ENCODE measurements at regions not wholly inside any gene's neighbourhood (a gene's known extent, or its start where the extent isn't known, plus 50 kb on each side); places are given as distances from the start of the nearest gene placed in this dataset.
"Not testable (repeated sequence)": the region's sequence is repeated elsewhere in the genome, so short reads cannot be mapped to it uniquely, and the experiment has no call there.

DNA sequence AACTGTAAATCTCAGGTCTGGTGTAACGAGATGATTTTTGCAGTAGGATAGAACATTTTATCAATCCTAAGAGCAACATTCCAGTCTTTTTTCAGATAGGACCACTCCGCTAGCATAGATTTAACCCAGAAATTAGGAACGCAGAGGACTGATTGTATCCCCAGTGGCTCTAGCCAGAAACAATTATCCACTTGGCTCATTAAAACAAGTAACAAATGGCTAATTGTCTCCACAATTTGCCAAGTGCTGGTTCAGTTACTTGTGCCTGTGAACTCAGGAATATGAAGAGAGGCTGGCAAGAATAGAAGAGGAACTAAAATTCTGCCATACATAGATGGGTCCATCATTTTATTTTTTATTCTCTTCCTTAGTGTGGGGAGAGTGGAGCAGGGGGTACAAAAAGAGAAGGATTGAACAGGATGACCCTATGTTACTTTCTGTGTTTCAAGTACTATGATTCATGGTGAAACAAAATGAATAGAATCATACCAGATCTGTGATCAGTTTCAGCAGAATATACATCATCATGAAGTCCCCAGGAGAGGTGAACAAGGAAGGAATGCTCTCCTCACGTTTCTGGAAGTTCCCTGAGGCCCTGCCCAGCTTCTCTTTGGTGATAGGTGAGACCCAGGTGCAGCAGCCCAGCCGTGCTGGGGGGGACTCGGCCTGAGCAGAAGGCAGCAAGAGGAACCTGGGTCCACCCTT, 121.6 kb downstream of the ARL4C start:
- in situ Hi-C loops (cut with MboI; ENCODE audit: low sequenced_read_pairs) = no loop called here

GRCh38 chr2:234374736-234375135, 122.1 kb downstream of the ARL4C start:
- in situ Hi-C loops (cut with MboI; ENCODE audit: low sequenced_read_pairs) = no loop called here

- in situ Hi-C loops (cut with MboI; ENCODE audit: low sequenced_read_pairs) = no loop called here
Measured at GRCh38 chr2:234374150-234374508, 122.8 kb downstream of the ARL4C start.

- in situ Hi-C loops (cut with MboI; ENCODE audit: low sequenced_read_pairs) = no loop called here
Measured at GRCh38 chr2:234373481-234374149, 123.3 kb downstream of the ARL4C start.

DNA sequence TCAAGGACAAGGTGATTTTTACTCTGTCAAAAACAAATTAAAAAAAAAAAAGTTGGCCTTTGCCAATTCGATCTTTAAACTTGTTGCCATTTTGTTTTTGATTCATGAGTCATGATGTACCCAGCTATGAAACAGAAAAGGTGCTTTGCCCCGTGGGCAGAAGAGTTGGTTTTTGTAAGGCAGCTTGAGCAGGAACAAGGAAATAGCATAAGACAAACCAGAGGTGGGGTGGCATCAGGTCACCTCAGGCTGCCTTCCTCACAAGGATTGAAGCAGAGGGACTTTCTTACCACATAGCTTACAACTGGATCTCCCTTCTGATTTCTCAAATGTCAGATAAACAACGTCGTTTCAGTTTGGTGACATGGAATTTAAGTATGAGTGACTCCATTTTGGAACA, 123.8 kb downstream of the ARL4C start:
- in situ Hi-C loops (cut with MboI; ENCODE audit: low sequenced_read_pairs) = no loop called here

DNA sequence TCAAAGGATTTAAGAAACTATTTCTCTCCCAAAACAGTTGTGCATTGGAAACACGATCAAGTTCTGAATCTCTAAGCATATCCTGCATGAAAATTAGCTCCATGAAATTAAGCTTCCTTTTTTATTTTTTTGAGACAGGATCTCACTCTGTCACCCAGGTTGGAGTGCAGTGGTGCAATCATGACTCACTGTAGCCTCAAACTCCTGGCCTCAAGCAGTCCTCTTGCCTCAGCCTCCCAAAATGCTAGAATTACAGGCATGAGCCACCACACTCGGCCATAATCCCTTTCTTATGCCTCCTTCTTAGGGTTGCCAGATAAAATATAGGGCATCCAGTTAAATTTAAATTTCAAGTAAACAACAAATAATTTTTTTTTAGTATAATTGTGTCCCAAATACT, 124.4 kb downstream of the ARL4C start:
- in situ Hi-C loops (cut with MboI; ENCODE audit: low sequenced_read_pairs) = no loop called here

DNA sequence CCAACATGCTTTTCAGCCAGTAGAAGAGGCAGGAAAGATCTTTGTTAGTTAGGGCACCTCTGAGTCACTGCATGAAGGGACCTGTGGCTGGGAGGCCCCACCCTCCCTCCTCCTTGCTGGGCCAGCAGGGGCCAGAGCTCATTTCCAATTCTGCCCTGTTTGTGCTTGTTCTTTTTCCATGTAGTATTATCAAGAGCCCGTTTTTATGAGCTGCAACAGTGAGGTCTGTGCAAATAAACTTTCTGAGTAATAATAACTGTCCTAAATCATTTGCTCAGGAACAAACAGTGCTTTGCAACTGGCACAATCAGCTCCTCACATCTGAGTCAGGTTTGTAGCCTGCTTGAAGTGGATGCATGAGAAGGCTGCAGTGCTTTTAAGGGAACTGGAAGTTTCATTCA, 128.0 kb downstream of the ARL4C start:
- in situ Hi-C loops (cut with MboI; ENCODE audit: low sequenced_read_pairs) = no loop called here

GRCh38 chr2:234366891-234367290, 130.0 kb downstream of the ARL4C start:
- in situ Hi-C loops (cut with MboI; ENCODE audit: low sequenced_read_pairs) = no loop called here

DNA sequence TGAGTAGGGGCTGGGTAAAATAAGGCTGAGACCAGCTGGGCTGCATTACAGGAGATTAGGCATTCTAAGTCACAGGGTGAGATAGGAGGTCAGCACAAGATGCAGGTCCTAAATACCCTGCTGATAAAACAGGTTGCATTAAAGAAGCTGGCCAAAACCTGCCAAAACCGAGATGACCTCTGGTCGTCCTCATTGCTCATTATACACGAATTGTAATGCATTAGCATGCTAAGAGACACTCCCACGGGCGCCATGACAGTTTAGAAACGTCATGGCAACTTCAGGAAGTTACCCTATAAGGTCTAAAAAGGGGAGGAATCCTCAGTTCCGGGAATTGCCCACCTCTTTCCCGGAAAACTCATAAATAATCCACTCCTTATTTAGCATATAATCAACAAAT, 132.2 kb downstream of the ARL4C start:
- in situ Hi-C loops (cut with MboI; ENCODE audit: low sequenced_read_pairs) = no loop called here

- in situ Hi-C loops (cut with MboI; ENCODE audit: low sequenced_read_pairs) = no loop called here
Measured at GRCh38 chr2:234363647-234364294, 133.1 kb downstream of the ARL4C start.

DNA sequence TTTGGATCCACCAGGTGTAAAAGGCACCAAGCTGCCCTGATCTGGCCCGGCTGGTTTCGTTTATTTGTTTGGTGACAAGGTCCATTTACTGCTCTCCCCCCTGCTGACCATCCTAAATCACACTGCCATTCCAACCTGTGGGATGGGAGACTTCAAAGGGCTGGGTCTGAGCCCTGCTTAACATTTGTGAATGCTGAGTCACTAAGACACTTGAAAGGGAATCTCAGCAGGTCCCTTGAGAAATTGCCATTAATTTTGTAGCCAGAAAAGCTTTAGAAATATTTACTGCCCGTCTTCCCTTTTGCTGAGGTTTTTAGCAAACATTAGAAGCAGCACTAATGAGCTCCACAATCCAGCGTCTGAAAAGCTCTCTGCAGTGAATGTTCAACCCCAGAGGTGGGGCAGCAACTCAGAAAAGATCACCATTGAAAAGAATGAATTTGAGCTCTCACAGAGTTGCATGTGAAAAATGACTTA, 133.8 kb downstream of the ARL4C start:
- in situ Hi-C loops (cut with MboI; ENCODE audit: low sequenced_read_pairs) = no loop called here

DNA sequence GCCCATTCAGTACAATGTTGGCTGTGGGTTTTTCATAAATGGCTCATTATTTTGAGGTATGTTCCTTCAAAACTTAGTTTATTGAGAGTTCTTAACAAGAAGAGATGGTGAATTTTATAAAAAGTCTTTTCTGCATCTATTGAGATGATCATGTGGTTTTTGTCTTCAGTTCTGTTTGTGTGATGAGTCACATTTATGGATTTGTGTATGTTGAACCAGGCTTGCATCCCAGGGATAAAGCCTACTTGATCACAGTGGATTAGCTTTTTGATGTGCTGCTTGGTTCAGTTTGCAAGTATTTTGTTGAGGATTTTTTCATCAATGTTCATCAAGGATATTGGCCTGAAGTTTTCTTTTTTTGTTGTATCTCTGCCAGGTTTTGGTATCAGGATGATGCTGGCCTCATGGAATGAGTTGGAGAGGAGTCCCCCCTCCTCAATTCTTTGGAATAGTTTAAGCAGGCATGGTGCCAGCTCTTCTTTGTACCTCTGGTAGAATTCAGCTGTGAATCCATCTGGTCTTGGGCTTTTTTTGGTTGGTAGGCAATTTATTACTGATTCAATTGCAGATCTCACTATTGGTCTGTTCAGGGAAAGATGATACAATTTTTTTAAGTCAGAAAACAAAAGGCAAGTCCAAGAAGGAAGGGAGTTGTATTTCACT, 136.4 kb downstream of the ARL4C start:
- in situ Hi-C loops (cut with MboI; ENCODE audit: low sequenced_read_pairs) = not testable (repeated sequence)

DNA sequence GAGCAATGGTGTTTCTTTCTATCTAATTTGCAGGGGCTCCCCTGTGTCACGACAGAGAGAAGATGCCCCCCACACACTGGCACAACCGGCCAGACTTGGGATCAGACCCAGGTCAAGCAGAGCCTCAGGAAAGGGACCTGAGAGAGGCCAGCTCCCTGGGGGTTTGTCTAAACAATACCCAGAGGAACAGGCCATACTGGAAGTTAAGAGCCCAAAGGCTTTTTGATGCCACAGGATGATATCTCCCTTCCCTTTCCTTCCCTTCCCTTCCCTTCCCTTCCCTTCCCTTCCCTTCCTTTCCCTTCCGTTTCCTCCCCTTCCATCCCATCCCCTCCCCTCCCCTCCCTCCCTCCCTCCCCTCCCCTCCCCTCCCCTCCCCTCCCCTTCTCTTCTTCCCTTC, 139.2 kb downstream of the ARL4C start:
- in situ Hi-C loops (cut with MboI; ENCODE audit: low sequenced_read_pairs) = no loop called here

GRCh38 chr2:234355808-234356365, 141.0 kb downstream of the ARL4C start:
- in situ Hi-C loops (cut with MboI; ENCODE audit: low sequenced_read_pairs) = no loop called here

GRCh38 chr2:234355021-234355720, 141.7 kb downstream of the ARL4C start:
- in situ Hi-C loops (cut with MboI; ENCODE audit: low sequenced_read_pairs) = no loop called here

DNA sequence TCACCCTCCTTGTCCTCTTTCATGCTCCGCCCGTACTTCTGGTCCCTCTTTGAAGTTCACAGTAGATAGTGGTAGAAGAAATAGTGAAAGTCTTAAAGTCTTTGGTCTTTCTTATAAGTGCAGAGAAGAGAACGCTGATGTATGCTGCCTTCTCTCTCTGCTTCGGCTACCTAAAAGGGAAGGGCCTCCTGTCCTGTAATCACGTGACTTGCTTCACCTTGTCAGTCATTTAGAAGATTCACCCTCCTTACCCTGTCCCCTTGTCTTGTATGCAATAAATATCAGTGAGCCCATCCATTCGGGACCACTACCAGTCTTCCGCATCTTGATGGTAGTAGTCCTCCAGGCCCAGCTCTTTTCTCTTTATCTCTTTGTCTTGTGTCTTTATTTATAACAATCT, 144.6 kb downstream of the ARL4C start:
- in situ Hi-C loops (cut with MboI; ENCODE audit: low sequenced_read_pairs) = no loop called here

- in situ Hi-C loops (cut with MboI; ENCODE audit: low sequenced_read_pairs) = not testable (repeated sequence)
Measured at GRCh38 chr2:234351866-234352265, 145.0 kb downstream of the ARL4C start.

GRCh38 chr2:234348081-234348480, 148.8 kb downstream of the ARL4C start:
- in situ Hi-C loops (cut with MboI; ENCODE audit: low sequenced_read_pairs) = no loop called here

- in situ Hi-C loops (cut with MboI; ENCODE audit: low sequenced_read_pairs) = no loop called here
Measured at GRCh38 chr2:234345921-234346320, 151.0 kb downstream of the ARL4C start.

DNA sequence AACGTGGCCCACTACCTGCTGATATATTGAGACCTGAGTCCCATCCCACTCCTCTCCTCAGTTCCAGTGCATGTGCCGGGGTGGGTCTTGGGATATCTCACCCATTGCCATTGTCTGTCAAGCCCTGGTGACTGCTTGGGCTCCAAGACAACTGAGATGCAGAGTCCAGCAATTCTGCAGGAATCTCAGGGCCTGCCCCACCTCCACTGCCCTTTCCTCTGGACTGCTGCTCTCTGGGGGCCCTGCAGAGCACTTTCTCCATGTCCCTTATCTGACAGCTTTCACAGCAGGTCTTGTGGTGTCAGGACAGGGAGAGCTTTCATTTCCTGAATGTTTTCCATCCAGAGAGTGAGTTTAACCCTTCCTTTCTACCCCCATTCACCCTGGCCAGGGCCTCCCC, 152.9 kb downstream of the ARL4C start:
- in situ Hi-C loops (cut with MboI; ENCODE audit: low sequenced_read_pairs) = no loop called here

GRCh38 chr2:234343372-234343771, 153.5 kb downstream of the ARL4C start:
- in situ Hi-C loops (cut with MboI; ENCODE audit: low sequenced_read_pairs) = no loop called here

Measured in HL-60/S4 treated with phorbol 12-myristate 13-acetate at 8.2 ng/mL for 4 days and 3 days (cell line).